HUES64 (cell line): ENCODE measurements at regions not wholly inside any gene's neighbourhood (a gene's known extent, or its start where the extent isn't known, plus 50 kb on each side); places are given as distances from the start of the nearest gene placed in this dataset.
"Not testable (repeated sequence)": the region's sequence is repeated elsewhere in the genome, so short reads cannot be mapped to it uniquely, and the experiment has no call there.

ENCODE experiments used
- H3K27ac ChIP-seq: 2 replicates; pipeline ENCODE4 v1.7.0; 2013; ENCODE audit warnings: low read depth, low read length, inconsistent platforms
- H3K27me3 ChIP-seq: 2 replicates; pipeline ENCODE4 v1.6.1; 2013; ENCODE audit warnings: mild to moderate bottlenecking, low read length; ENCODE audit not compliant: insufficient read depth
- H3K36me3 ChIP-seq: 2 replicates; pipeline ENCODE4 v1.6.1; 2013; ENCODE audit warnings: mild to moderate bottlenecking, low read length; ENCODE audit not compliant: insufficient read depth
- H3K4me1 ChIP-seq: 2 replicates; pipeline ENCODE4 v1.6.1; 2013; ENCODE audit warnings: mild to moderate bottlenecking, low read length, moderate library complexity; ENCODE audit not compliant: insufficient read depth
- H3K4me3 ChIP-seq: 2 replicates; pipeline ENCODE4 v1.5.1; 2013; ENCODE audit warnings: mild to moderate bottlenecking, low read length, moderate library complexity
- H3K9ac ChIP-seq: 2 replicates; pipeline ENCODE4 v1.6.1; 2013; ENCODE audit warnings: mild to moderate bottlenecking, low read depth, low read length
- H3K9me3 ChIP-seq: 2 replicates; pipeline ENCODE4 v1.6.1; 2013; ENCODE audit warnings: low read depth, low read length; ENCODE audit not compliant: insufficient read depth
- WGBS: fragments of 150-250, 120-280 bp; methylation state at CpG from one replicate; pipeline ENCODE4 v1.1.7; 2013; ENCODE audit warnings: missing lambda C conversion rate; 5-methylcytosine and 5-hydroxymethylcytosine counted together

GRCh38 chr7:106370542-106370941, 85.8 kb upstream of the NAMPT start:
- Histone ChIP-seq H3K9me3 (no peaks in the 10 kb centered on the region), H3K9ac (no peak overlapping the region), H3K27ac (no peak overlapping the region), H3K4me3 (no peak overlapping the region), H3K27me3 (no peaks in the 10 kb centered on the region), H3K4me1 (0 out of 2 replicates have a peak, but pooled peaks cover 2% of the 10 kb centered on the region), H3K36me3 (no peaks in the 10 kb centered on the region)
- WGBS = 98% methylated on average over 10 of the region's 10 CpGs

- no peak overlapping the region for H3K9ac ChIP-seq
- H3K4me3 ChIP-seq = no peak overlapping the region
- 94% methylated on average over 2 of the region's 2 CpGs for WGBS
- H3K27ac ChIP-seq = no peak overlapping the region
- H3K4me1 ChIP-seq = 0 out of 2 replicates have a peak, but pooled peaks cover 2% of the 10 kb centered on the region
- H3K9me3 ChIP-seq = no peaks in the 10 kb centered on the region
- no peaks in the 10 kb centered on the region for H3K36me3 ChIP-seq
- H3K27me3 ChIP-seq = no peaks in the 10 kb centered on the region
These were observed 85.0 kb upstream of the NAMPT start for GRCh38 chr7:106369816-106370215.

- H3K4me3 ChIP-seq = no peak overlapping the region
- H3K36me3 ChIP-seq = no peaks in the 10 kb centered on the region
- no peaks in the 10 kb centered on the region for H3K9me3 ChIP-seq
- no peak overlapping the region for H3K27ac ChIP-seq
- WGBS = 87% methylated on average over 3 of the region's 3 CpGs
- H3K4me1 ChIP-seq = 0 out of 2 replicates have a peak, but pooled peaks cover 2% of the 10 kb centered on the region
- no peaks in the 10 kb centered on the region for H3K27me3 ChIP-seq
- H3K9ac ChIP-seq = no peak overlapping the region
These were observed 84.6 kb upstream of the NAMPT start for GRCh38 chr7:106369352-106369751.

GRCh38 chr7:106367664-106368063, 82.9 kb upstream of the NAMPT start:
- Histone ChIP-seq H3K9ac (no peak overlapping the region), H3K27me3 (no peaks in the 10 kb centered on the region), H3K36me3 (no peaks in the 10 kb centered on the region), H3K27ac (no peak overlapping the region), H3K4me1 (no peaks in the 10 kb centered on the region), H3K9me3 (no peaks in the 10 kb centered on the region), H3K4me3 (no peak overlapping the region)
- 94% methylated on average over 3 of the region's 3 CpGs for WGBS

GRCh38 chr7:106367018-106367420, 82.2 kb upstream of the NAMPT start:
- H3K9ac ChIP-seq = no peak overlapping the region
- no peaks in the 10 kb centered on the region for H3K27me3 ChIP-seq
- H3K27ac ChIP-seq = no peak overlapping the region
- H3K4me3 ChIP-seq = no peak overlapping the region
- H3K4me1 ChIP-seq = no peaks in the 10 kb centered on the region
- WGBS = 88% methylated on average over 3 of the region's 3 CpGs
- no peaks in the 10 kb centered on the region for H3K9me3 ChIP-seq
- no peaks in the 10 kb centered on the region for H3K36me3 ChIP-seq

GRCh38 chr7:106365252-106366005, 80.6 kb upstream of the NAMPT start:
- H3K27me3 ChIP-seq = no peaks in the 10 kb centered on the region
- no peak overlapping the region for H3K9ac ChIP-seq
- no peak overlapping the region for H3K4me3 ChIP-seq
- no peaks in the 10 kb centered on the region for H3K9me3 ChIP-seq
- H3K4me1 ChIP-seq = no peaks in the 10 kb centered on the region
- WGBS = 92% methylated on average over 3 of the region's 3 CpGs
- H3K36me3 ChIP-seq = no peaks in the 10 kb centered on the region
- H3K27ac ChIP-seq = no peak overlapping the region

- not testable (repeated sequence) for H3K4me1 ChIP-seq, H3K9me3 ChIP-seq
- WGBS = 100% methylated on average over 1 of the region's 2 CpGs
These were observed 77.7 kb upstream of the NAMPT start for GRCh38 chr7:106362507-106362906.

GRCh38 chr7:106358103-106358663, 73.4 kb upstream of the NAMPT start:
- no peak overlapping the region for H3K27ac ChIP-seq
- no peaks in the 10 kb centered on the region for H3K36me3 ChIP-seq
- H3K27me3 ChIP-seq = no peaks in the 10 kb centered on the region
- no peaks in the 10 kb centered on the region for H3K4me1 ChIP-seq
- 98% methylated on average over 2 of the region's 2 CpGs for WGBS
- H3K9ac ChIP-seq = no peak overlapping the region
- no peak overlapping the region for H3K4me3 ChIP-seq
- no peaks in the 10 kb centered on the region for H3K9me3 ChIP-seq

More at GRCh38 chr7:106362507-106362906, 77.7 kb upstream of the NAMPT start:
- H3K4me3 ChIP-seq, H3K36me3 ChIP-seq, H3K9ac ChIP-seq, H3K27ac ChIP-seq, H3K27me3 ChIP-seq: not testable (repeated sequence)

GRCh38 chr7:106357675-106358074, 72.9 kb upstream of the NAMPT start:
- H3K27ac ChIP-seq = no peak overlapping the region
- H3K9me3 ChIP-seq = no peaks in the 10 kb centered on the region
- H3K27me3 ChIP-seq = no peaks in the 10 kb centered on the region
- no peaks in the 10 kb centered on the region for H3K4me1 ChIP-seq
- no peak overlapping the region for H3K4me3 ChIP-seq
- no peak overlapping the region for H3K9ac ChIP-seq
- H3K36me3 ChIP-seq = no peaks in the 10 kb centered on the region
- WGBS = 89% methylated on average over 4 of the region's 4 CpGs

- H3K36me3 ChIP-seq = no peaks in the 10 kb centered on the region
- no peak overlapping the region for H3K4me3 ChIP-seq
- H3K9ac ChIP-seq = no peak overlapping the region
- WGBS = 94% methylated on average over 3 of the region's 3 CpGs
- H3K27ac ChIP-seq = no peak overlapping the region
- no peaks in the 10 kb centered on the region for H3K4me1 ChIP-seq
- 0 out of 2 replicates have a peak, but pooled peaks cover 2% of the 10 kb centered on the region for H3K9me3 ChIP-seq
- no peaks in the 10 kb centered on the region for H3K27me3 ChIP-seq
These were observed 70.0 kb upstream of the NAMPT start for GRCh38 chr7:106354822-106355221.

- WGBS = no CpG with 5 or more reads among the region's 1 CpG
- H3K4me1 ChIP-seq = no peaks in the 10 kb centered on the region
These were observed 69.2 kb upstream of the NAMPT start for GRCh38 chr7:106353944-106354343.

More at GRCh38 chr7:106353944-106354343, 69.2 kb upstream of the NAMPT start:
- no peaks in the 10 kb centered on the region for H3K27me3 ChIP-seq
- H3K9ac ChIP-seq = no peak overlapping the region
- 0 out of 2 replicates have a peak, but pooled peaks cover 2% of the 10 kb centered on the region for H3K9me3 ChIP-seq
- H3K4me3 ChIP-seq = no peak overlapping the region
- no peak overlapping the region for H3K27ac ChIP-seq
- H3K36me3 ChIP-seq = no peaks in the 10 kb centered on the region
